ENCODE measurements at regions not wholly inside any gene's neighbourhood (a gene's known extent, or its start where the extent isn't known, plus 50 kb on each side); places are given as distances from the start of the nearest gene placed in this dataset.

DNA sequence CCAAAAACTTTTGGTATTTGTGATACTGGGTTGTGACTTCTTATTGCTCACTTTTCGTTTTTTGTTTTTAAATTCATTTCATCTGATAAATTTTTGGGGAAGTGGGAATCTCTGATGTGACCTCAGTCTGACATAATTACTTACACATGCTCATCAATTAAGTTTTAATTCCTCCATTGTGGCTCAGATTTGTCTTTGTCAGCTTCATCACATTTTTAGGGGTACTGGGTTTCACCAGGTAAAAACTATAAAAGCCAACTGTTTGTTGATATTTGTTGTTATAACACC lies 425.3 kb upstream of the TGFBR2 start:
- TF ChIP-seq, protein P1, sequence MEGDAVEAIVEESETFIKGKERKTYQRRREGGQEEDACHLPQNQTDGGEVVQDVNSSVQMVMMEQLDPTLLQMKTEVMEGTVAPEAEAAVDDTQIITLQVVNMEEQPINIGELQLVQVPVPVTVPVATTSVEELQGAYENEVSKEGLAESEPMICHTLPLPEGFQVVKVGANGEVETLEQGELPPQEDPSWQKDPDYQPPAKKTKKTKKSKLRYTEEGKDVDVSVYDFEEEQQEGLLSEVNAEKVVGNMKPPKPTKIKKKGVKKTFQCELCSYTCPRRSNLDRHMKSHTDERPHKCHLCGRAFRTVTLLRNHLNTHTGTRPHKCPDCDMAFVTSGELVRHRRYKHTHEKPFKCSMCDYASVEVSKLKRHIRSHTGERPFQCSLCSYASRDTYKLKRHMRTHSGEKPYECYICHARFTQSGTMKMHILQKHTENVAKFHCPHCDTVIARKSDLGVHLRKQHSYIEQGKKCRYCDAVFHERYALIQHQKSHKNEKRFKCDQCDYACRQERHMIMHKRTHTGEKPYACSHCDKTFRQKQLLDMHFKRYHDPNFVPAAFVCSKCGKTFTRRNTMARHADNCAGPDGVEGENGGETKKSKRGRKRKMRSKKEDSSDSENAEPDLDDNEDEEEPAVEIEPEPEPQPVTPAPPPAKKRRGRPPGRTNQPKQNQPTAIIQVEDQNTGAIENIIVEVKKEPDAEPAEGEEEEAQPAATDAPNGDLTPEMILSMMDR (IDR thresholded peaks at IDR 0.05; ENCODE audit: low read depth, low read length, missing control alignments), result no peak
- no peak for DNase-seq
- Histone ChIP-seq H3K36me3 (replicated peaks) (no peaks in the 10 kb centered on the region), H3K27ac (no peak overlapping the region), H3K4me3 (ENCODE audit: low read depth, low read length) (no peak overlapping the region), H3K27me3 (replicated peaks) (no peaks in the 10 kb centered on the region)
- in situ Hi-C loops (cut with HindIII; ENCODE audit: low pct_ligation_motif_present, low sequenced_read_pairs), result no loop called here

DNA sequence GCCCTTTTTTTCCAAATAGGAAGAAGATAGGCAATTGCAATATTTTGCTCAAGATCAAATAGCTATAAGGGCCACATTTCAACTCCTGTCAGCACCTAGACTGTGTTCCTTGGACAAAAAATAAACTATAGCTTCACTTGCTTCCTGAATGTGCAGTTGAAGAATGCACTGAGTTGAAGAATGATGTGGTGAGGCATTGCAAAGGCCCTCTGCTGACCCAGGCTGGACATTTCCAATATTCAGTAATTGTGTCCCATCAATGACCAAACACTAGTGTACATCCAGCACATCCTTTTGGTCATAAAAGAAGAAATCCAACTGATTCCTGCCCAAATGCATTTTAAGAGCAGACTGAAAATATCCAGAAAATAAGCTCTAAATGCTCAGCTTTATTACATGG lies 424.8 kb upstream of the TGFBR2 start:
- no peak for DNase-seq
- Histone ChIP-seq H3K4me3 (ENCODE audit: low read depth, low read length) (no peak overlapping the region), H3K36me3 (replicated peaks) (no peaks in the 10 kb centered on the region), H3K27me3 (replicated peaks) (no peaks in the 10 kb centered on the region), H3K27ac (no peak overlapping the region)
- in situ Hi-C loops (cut with HindIII; ENCODE audit: low pct_ligation_motif_present, low sequenced_read_pairs), result no loop called here
- TF ChIP-seq, protein P1 (IDR thresholded peaks at IDR 0.05; ENCODE audit: low read depth, low read length, missing control alignments), result no peak

DNA sequence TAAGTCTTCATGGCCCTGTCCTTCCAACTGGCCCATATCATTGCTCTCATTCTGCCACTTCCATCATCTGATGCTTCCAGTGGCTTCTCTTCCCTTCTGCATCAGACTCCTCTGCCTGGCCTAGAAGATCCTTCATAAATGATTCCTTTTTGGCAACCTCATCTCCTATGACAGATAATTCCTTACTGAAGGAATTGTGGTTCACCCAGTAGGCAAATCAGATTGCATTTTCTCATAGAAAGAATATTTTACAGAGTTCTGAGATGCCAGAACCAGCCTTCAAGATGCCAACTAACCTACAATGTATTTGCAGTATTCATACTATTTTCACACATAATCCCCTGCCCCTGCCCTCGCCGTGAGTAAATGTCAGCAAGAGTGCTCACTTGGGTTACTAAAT lies 423.0 kb upstream of the TGFBR2 start:
- Histone ChIP-seq H3K4me3 (ENCODE audit: low read depth, low read length) (no peak overlapping the region), H3K27me3 (replicated peaks) (no peaks in the 10 kb centered on the region), H3K36me3 (replicated peaks) (no peaks in the 10 kb centered on the region), H3K27ac (no peak overlapping the region)
- in situ Hi-C loops (cut with HindIII; ENCODE audit: low pct_ligation_motif_present, low sequenced_read_pairs), result no loop called here
- DNase-seq, result no peak
- TF ChIP-seq, protein P1 (IDR thresholded peaks at IDR 0.05; ENCODE audit: low read depth, low read length, missing control alignments), result no peak

DNA sequence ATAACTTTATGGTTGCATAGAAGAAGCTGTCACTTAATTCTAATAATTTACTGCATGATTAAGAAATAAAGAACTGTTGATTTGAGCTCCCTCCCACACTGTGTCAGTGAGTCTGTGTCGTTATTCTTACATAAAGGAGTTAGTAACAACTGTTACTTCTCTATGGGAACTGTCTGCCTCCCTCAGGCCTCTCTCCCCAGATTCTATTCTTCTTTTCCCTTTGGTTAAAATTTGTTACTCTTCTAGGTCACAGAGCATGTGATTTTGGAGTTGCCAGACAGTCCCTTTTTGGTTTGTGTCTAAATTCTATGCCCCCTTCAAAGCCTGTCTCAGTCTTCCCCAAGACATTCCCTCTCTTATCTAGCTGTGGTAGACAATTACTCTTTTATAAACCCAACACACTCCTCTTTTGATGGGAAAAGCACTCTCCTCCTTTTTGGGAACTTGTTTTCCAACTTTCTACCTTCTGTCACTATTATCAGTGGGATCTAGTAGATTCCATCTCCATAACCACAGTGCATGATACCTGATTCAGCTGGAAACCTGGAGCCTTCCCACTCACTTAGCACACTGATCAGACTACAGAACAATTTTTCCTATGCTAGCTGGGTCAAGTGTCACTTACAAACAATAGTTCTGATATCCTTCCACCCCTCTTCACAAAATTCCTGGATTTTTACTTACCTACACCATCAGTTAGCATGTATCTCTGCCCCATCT lies 422.1 kb upstream of the TGFBR2 start:
- no peak for DNase-seq
- H3K36me3 ChIP-seq (replicated peaks), result no peaks in the 10 kb centered on the region
- H3K27ac ChIP-seq, result no peak overlapping the region
- in situ Hi-C loops (cut with HindIII; ENCODE audit: low pct_ligation_motif_present, low sequenced_read_pairs), result no loop called here
- no peak overlapping the region for H3K4me3 ChIP-seq (ENCODE audit: low read depth, low read length)
- H3K27me3 ChIP-seq (replicated peaks), result no peaks in the 10 kb centered on the region
- TF ChIP-seq, protein P1 (IDR thresholded peaks at IDR 0.05; ENCODE audit: low read depth, low read length, missing control alignments), result no peak

DNA sequence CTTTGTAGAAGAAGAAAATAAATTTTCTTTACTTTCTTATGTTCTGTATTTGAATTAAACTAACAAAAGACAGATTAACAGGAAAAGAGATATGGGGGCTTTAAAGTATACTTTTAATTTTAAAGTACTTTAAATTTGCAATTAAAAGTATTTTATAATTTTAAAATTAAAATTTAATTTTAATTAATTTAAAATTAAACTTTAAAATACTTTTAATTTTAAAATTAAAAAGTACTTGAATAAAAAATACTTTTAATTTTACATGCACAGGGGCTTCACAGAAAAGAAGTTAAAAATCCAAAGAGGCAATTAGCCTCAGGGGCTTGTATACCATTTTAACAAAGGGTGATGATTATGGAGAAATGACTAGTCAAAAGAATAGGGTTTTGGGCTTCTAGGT lies 420.5 kb upstream of the TGFBR2 start:
- H3K27me3 ChIP-seq (replicated peaks), result no peaks in the 10 kb centered on the region
- in situ Hi-C loops (cut with HindIII; ENCODE audit: low pct_ligation_motif_present, low sequenced_read_pairs), result no loop called here
- TF ChIP-seq, protein P1 (IDR thresholded peaks at IDR 0.05; ENCODE audit: low read depth, low read length, missing control alignments), result no peak
- no peaks in the 10 kb centered on the region for H3K36me3 ChIP-seq (replicated peaks)
- no peak overlapping the region for H3K27ac ChIP-seq
- no peak overlapping the region for H3K4me3 ChIP-seq (ENCODE audit: low read depth, low read length)
- no peak for DNase-seq

DNA sequence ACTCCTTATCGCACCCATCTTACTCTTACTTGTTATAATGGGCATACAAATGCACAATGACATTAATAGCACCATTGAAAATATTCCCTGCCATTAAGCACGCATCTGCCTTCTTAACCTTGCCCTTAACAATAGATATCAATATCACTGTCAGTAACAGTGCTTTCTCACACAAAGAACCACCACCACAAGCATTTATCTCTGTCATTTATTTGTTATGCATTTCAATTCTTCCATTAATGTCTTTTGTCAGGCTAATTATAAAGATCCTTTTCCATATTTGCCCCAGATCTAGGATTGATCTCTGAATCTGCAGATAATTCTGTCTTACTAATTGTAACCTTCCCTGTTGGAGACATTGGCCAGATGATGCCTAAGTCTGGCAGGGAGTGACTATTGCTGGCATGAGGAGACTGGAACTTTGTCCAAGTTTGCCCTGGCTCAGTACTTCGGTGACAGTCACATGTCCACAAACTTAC lies 419.6 kb upstream of the TGFBR2 start:
- no peak overlapping the region for H3K4me3 ChIP-seq (ENCODE audit: low read depth, low read length)
- no peaks in the 10 kb centered on the region for H3K27me3 ChIP-seq (replicated peaks)
- DNase-seq, result no peak
- H3K27ac ChIP-seq, result no peak overlapping the region
- H3K36me3 ChIP-seq (replicated peaks), result no peaks in the 10 kb centered on the region
- in situ Hi-C loops (cut with HindIII; ENCODE audit: low pct_ligation_motif_present, low sequenced_read_pairs), result no loop called here
- TF ChIP-seq, protein P1 (IDR thresholded peaks at IDR 0.05; ENCODE audit: low read depth, low read length, missing control alignments), result no peak
